ENCODE measurements at regions not wholly inside any gene's neighbourhood (a gene's known extent, or its start where the extent isn't known, plus 50 kb on each side); places are given as distances from the start of the nearest gene placed in this dataset.

DNA sequence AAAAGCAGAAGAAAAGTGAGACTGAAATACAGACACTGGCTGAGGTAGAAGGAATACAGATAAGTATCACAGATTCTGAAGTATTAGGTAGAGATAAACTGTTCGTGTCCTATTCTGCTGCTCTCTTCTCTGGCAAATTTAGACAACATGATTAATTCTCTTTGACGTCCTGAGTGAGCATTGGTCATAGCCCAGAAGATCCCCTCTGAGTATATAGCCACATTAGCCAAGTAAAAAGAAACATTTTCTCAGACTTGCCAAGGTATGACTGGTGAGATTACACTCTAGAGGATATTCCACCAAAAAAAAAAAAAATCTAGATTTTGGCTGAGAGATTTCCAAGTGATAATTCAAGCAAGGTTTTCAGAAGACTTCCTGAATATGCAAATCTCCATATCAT is 111.4 kb upstream of the ALCAM start:
- 33% methylated on average over 2 of the region's 2 CpGs for WGBS
- Histone ChIP-seq H3K27me3 (no peaks in the 10 kb centered on the region), H3K36me3 (no peaks in the 10 kb centered on the region), H3K4me3 (no peak overlapping the region), H3K9me3 (peaks cover 0 to 8% (median 0%) of the 10 kb centered on the region in 4 donors), H3K4me1 (no peaks in the 10 kb centered on the region), H3K27ac (replicated peaks in 1 of 4) (no peak overlapping the region)
- TF ChIP-seq POLR2AphosphoS5 (IDR thresholded peaks at IDR 0.05), result no peak
- TF ChIP-seq, protein P1, sequence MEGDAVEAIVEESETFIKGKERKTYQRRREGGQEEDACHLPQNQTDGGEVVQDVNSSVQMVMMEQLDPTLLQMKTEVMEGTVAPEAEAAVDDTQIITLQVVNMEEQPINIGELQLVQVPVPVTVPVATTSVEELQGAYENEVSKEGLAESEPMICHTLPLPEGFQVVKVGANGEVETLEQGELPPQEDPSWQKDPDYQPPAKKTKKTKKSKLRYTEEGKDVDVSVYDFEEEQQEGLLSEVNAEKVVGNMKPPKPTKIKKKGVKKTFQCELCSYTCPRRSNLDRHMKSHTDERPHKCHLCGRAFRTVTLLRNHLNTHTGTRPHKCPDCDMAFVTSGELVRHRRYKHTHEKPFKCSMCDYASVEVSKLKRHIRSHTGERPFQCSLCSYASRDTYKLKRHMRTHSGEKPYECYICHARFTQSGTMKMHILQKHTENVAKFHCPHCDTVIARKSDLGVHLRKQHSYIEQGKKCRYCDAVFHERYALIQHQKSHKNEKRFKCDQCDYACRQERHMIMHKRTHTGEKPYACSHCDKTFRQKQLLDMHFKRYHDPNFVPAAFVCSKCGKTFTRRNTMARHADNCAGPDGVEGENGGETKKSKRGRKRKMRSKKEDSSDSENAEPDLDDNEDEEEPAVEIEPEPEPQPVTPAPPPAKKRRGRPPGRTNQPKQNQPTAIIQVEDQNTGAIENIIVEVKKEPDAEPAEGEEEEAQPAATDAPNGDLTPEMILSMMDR (IDR thresholded peaks at IDR 0.05), result no peak
- no peak for TF ChIP-seq EP300 (IDR thresholded peaks at IDR 0.05)
- TF ChIP-seq POLR2A (IDR thresholded peaks at IDR 0.05; ENCODE audit: low read depth), result no peak
- DNase-seq (ENCODE audit: extremely low spot score), result no peak
- intact Hi-C loops (cut with DNase I), result no loop called here

DNA sequence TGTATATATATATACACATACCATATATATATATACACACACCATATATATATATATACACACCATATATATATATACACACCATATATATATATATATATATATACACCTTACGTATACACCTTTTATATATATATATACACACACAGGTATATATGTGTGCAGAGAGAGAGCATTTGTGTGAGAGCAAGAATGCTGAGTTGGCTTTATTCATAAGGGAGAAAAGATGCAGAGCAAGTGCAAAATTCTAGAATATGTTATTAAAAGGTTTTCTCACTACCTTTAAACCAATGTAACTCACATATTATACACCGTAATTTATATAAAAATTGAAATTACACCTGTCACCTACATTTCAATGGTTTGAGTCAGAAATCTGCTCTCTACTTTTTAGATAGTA is 107.2 kb upstream of the ALCAM start:
- no peak for TF ChIP-seq EP300 (IDR thresholded peaks at IDR 0.05)
- no peak overlapping the region for H3K27ac ChIP-seq (replicated peaks in 1 of 4)
- no peaks in the 10 kb centered on the region for H3K9me3 ChIP-seq
- no peaks in the 10 kb centered on the region for H3K4me1 ChIP-seq
- WGBS, result 69% methylated on average over 2 of the region's 2 CpGs
- H3K36me3 ChIP-seq, result no peaks in the 10 kb centered on the region
- no peak overlapping the region for H3K4me3 ChIP-seq
- intact Hi-C loops (cut with DNase I), result no loop called here
- no peaks in the 10 kb centered on the region for H3K27me3 ChIP-seq
- no peak for DNase-seq (ENCODE audit: extremely low spot score)

GRCh38 chr3:105260385-105260784 is 106.3 kb upstream of the ALCAM start:
- no peak overlapping the region for H3K27ac ChIP-seq (replicated peaks in 1 of 4)
- H3K4me3 ChIP-seq, result no peak overlapping the region
- TF ChIP-seq POLR2A (IDR thresholded peaks at IDR 0.05; ENCODE audit: low read depth), result no peak
- TF ChIP-seq EP300 (IDR thresholded peaks at IDR 0.05), result no peak
- no peak for TF ChIP-seq POLR2AphosphoS5 (IDR thresholded peaks at IDR 0.05)
- TF ChIP-seq, protein P1 (IDR thresholded peaks at IDR 0.05), result no peak
- H3K27me3 ChIP-seq, result no peaks in the 10 kb centered on the region
- no peaks in the 10 kb centered on the region for H3K36me3 ChIP-seq
- no peak for DNase-seq (ENCODE audit: extremely low spot score)
- no peaks in the 10 kb centered on the region for H3K4me1 ChIP-seq
- no peaks in the 10 kb centered on the region for H3K9me3 ChIP-seq
- 82% methylated on average over 4 of the region's 4 CpGs for WGBS
- intact Hi-C loops (cut with DNase I), result no loop called here

GRCh38 chr3:105274536-105274935 is 92.2 kb upstream of the ALCAM start:
- no peak overlapping the region for H3K27ac ChIP-seq (replicated peaks in 1 of 4)
- H3K36me3 ChIP-seq, result no peaks in the 10 kb centered on the region
- H3K4me3 ChIP-seq, result no peak overlapping the region
- intact Hi-C loops (cut with DNase I), result no loop called here
- no peak for DNase-seq (ENCODE audit: extremely low spot score)
- TF ChIP-seq, protein P1 (IDR thresholded peaks at IDR 0.05), result no peak
- TF ChIP-seq POLR2AphosphoS5 (IDR thresholded peaks at IDR 0.05) (no peak), POLR2A (IDR thresholded peaks at IDR 0.05; ENCODE audit: low read depth) (no peak), EP300 (IDR thresholded peaks at IDR 0.05) (no peak)
- no peaks in the 10 kb centered on the region for H3K9me3 ChIP-seq
- H3K4me1 ChIP-seq, result no peaks in the 10 kb centered on the region
- no peaks in the 10 kb centered on the region for H3K27me3 ChIP-seq

DNA sequence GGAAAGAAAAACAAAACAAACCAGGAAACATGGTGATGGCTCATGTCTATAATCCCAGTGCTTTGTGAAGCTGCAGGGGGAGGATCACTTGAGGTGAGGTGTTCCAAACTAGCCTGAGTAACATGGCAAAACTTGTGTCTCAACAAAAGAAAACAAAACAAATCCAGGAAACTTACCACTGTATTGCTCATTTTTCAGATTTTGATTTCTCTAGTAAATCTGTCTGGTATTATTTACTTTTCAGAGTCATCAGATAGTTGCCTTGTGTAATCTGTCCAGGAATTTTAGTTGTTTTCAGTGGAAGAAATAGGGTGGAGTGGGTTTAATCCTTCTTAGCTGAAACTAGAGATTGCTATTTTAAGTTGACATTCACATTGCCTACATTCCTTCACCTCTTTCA is 91.8 kb upstream of the ALCAM start:
- Histone ChIP-seq H3K27me3 (no peaks in the 10 kb centered on the region), H3K4me1 (no peaks in the 10 kb centered on the region), H3K4me3 (no peak overlapping the region), H3K27ac (replicated peaks in 1 of 4) (no peak overlapping the region), H3K36me3 (no peaks in the 10 kb centered on the region), H3K9me3 (no peaks in the 10 kb centered on the region)
- TF ChIP-seq POLR2AphosphoS5 (IDR thresholded peaks at IDR 0.05) (no peak), EP300 (IDR thresholded peaks at IDR 0.05) (no peak), POLR2A (IDR thresholded peaks at IDR 0.05; ENCODE audit: low read depth) (no peak)
- TF ChIP-seq, protein P1 (IDR thresholded peaks at IDR 0.05), result no peak
- DNase-seq (ENCODE audit: extremely low spot score), result no peak
- intact Hi-C loops (cut with DNase I), result no loop called here
